ENCODE measurements at regions not wholly inside any gene's neighbourhood (a gene's known extent, or its start where the extent isn't known, plus 50 kb on each side); places are given as distances from the start of the nearest gene placed in this dataset.
A peak's percentile ranks its signal among the peaks of the same experiment; 100 is the strongest.
"Not testable (repeated sequence)": the region's sequence is repeated elsewhere in the genome, so short reads cannot be mapped to it uniquely, and the experiment has no call there.

DNA sequence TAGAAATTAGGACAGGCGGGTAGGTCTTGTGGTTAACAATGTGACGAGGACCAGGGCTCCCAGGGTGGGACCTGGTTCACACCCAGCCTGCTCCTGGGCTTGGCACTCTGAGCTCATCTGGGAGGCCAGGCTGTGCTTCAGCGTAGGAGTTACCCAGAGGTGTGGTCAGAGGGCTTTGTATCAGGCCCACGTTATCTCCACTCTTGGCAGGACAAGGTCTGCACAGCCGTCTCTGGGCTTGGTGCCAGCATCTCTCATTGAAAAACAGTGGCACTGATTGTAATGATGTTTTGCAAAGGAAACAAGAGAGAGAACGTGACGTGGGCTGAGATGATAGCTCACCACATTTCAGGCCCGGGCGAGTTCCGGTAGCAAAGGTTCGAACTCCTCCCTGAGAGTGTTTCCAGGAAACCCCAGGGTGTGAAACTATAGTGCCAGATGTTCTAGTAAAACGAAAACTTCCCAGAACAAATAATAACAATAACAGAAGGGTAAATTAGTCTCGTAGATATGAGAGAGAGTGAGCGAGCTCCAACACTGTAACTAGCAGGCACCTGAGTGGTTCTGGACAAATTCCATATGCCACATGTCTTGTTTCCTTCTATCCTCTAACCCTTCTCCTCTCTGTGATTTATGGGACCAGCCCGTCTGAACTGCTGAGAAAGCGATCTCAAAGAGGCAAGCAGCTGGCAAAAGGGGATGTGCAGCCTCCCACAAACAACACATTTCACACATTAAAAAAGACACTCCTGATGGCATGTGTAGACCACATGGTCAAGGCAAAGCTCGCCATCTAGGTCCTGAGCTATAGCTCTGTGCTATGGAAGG lies 227.3 kb downstream of the KTN1 start:
- peak; percentile 80 for DNase-seq

- no peak for DNase-seq
These were observed 227.9 kb downstream of the KTN1 start for GRCh38 chr14:55807881-55808379.

GRCh38 chr14:55813630-55814029 lies 233.6 kb downstream of the KTN1 start:
- no peak for DNase-seq

- no peak for DNase-seq
These were observed 234.1 kb downstream of the KTN1 start for GRCh38 chr14:55814064-55814463.

DNA sequence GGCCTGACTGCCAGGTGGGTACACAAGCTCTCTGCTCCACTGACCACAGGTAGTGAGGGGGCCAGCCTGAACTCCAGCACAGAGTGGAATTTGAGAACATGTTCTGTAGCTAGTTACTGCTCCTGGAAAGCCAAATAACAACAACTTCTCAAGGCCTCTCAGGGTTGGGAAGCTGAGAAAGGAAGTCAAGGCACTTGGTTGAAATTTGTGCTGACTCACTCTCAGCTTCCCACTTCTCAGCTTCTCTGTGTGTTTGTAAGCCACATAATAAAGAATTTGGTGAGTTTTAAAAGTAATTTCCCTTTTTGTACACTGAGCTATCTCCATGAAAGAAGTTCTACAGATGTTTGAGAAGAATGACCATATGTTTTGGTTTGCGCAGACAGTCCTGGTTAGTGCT lies 234.9 kb downstream of the KTN1 start:
- no peak for DNase-seq

DNA sequence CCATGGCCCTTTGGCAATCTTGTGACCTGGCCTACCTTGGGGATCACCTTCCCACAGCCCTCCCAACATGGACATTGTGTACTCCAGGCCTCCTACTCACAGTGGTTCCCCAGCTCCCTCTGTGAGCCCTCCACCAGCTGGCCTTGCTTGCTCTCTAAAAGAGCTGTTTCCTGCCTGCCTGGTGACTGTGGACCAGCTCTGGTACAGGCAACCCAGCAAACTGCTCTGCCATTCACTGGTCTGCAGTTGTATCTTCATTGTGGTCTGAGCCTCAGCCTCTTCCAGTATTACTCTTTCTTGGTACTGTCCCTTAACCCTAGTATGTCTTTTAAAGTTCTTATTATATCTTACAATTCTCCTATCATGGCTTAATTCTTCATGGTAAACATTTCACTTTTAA lies 236.2 kb downstream of the KTN1 start:
- no peak for DNase-seq

- DNase-seq = no peak
These were observed 239.8 kb downstream of the KTN1 start for GRCh38 chr14:55819610-55820304.

DNA sequence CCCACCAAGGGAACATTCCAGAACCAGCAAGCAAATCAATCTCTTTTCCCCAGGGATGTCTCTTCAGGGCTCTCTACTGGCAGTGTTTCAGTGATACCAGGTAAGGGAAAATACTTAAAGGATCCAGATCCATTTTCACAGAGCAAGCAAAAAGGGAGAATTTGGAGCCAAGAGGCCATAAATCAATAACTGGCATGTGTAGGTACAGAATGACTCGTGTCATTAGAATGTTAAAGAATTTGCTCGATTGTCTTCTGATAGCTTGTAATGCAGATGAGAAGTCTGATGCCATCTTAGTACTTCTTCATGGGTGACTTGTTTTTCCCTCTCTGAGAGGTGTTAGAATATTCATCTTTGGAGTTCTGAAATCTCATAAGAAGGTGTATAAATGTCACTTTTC lies 242.9 kb downstream of the KTN1 start:
- no peak for DNase-seq

DNA sequence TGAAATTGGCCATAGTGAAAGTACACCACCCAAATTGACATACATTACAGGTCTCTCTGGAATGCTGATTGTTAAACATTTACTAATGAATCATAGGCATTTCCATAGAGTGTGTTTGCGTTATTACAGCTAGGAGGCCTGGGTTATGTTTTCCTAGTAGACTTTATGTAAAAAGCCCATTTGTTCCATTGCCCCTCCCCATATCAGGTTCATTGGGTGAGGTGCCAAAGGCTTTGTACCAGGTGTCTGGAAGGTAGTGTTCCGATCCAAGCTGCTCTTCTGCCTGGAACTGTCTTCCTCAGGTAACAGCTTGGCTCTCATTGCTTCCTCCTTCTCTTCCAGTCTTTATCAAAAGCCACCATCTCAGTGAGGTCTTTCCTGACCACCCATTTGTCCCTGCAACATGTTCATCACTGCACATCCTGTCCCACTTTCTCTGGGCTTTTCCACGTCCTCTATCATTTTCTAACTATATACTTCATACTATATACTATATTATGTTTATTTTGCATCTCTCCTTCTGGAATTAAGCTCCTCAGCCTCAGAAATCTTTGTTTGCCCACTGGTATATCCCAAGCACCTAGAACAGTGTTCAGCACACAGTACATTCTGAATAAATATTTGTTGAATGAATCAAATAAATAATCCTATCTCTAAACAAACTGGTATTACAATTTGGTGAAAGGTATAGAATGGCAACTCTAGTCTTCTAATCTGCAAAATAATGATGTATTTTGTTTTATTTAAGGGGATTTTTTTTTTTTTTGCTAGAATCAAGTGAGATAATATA lies 252.3 kb downstream of the KTN1 start:
- DNase-seq = no peak

DNA sequence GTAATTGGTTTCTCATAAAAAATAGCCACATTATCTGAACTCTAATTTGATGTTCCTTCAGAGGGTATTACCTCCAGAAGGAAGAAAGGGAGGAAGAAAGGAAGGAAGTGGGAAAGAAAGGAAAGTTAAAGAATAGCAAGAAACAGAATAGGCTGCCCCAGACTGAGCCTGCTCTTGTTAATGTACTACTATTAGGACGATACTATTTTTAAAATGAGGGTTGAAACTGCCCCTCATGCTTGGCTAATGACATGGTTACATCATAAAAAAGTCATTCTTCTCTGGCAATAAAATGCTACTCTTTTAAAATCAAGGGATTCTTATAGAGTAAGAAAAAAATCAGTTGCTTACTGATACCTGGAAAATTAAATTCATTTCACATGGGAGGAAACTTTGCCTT lies 253.0 kb downstream of the KTN1 start:
- no peak for DNase-seq

DNA sequence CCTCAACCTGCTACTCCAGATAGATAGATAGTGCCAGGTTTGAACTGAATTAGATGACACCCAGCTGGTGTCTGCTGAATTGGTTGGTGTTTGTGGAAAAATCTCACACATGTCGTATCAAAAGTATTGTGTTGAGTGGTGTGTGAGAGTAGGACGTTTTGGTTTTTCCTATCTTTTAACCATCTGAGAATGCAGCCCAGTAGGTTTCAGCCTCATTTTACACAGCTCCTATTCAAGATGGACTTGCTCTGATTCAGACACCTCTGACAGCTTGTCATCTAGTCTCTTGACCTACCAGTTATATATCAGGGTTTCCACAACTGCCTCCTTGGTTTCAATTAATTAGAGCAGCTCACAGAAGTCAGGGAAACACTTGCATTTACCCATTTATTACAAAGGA lies 254.4 kb downstream of the KTN1 start:
- DNase-seq = no peak

GRCh38 chr14:55835985-55836384 lies 256.0 kb downstream of the KTN1 start:
- DNase-seq = no peak

DNA sequence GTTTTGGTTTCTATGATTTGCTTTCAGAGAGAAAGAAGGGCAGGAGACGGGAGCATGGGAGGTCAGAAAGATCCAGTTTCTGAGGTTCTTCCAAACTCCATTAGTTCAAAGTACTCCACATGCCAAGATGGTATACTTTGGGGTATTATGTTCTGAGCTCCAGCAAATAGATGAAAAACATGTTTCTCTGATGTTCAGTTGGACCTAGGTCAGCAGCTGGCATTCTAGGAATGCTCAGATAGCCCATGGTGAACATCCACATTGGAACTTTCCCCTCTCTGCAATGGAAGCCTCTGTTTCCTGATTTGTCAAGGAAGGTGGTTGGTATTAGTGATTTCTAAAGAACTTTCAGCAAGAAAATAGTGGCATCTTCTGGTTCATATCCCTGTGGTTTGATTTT lies 257.5 kb downstream of the KTN1 start:
- no peak for DNase-seq

- no peak for DNase-seq
These were observed 258.6 kb downstream of the KTN1 start for GRCh38 chr14:55838529-55839052.

DNA sequence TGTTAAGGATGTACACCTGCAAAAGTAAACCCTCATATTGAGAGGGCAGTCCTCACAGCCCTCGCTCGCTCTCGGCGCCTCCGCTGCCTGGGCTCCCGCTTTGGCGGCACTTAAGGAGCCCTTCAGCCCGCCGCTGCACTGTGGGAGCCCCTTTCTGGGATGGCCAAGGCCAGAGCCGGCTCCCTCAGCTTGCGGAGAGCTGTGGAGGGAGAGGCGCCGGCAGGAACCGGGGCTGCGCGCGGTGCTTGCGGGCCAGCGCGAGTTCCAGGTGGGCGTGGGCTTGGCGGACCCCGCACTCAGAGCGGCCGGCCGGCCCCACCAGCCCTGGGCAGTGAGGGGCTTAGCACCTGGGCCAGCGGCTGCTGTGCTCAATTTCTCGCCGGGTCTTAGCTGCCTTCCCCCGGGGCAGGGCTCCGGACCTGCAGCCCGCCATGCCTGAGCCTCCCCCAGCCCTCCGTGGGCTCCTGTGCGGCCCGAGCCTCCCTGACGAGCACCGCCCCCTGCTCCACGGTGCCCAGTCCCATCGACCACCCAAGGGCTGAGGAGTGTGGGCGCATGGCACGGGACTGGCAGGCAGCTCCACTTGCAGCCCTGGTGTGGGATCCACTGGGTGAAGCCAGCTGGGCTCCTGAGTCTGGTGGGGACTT lies 259.4 kb downstream of the KTN1 start:
- not testable (repeated sequence) for DNase-seq

GRCh38 chr14:55840821-55841220 lies 260.8 kb downstream of the KTN1 start:
- no peak for DNase-seq

- DNase-seq = no peak
These were observed 261.6 kb downstream of the KTN1 start for GRCh38 chr14:55841625-55842024.

GRCh38 chr14:55843718-55844403 lies 263.9 kb downstream of the KTN1 start:
- DNase-seq = no peak

- DNase-seq = no peak
These were observed 266.2 kb downstream of the KTN1 start for GRCh38 chr14:55845963-55846825.

DNA sequence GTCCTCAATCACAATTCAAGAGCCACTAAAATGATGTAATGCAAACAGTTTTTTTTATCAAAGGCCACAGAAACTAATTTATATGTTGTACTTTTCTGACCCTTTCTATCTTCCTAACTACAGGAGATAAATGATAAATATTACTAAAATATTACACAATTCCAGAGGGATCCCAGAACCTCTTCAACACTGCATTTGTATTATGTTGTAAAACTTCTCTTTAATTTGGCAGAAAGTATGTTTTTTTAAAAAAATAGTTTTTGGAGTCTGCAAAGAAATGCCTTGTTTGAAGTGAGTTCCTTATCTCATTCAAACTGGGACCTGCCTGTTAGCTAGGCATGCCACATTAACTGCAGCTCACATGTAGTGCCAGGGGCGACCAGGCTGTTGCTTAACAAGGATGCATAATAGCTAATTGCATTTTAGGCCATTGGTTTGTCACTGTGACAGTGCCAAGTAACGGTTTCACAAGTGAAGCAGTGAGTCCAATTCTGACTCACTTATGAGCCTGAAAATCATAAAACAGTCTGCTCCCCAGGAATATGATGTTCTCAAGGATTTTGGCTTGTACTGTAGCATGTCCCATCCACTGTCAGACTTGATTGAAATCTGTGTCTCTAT lies 266.9 kb downstream of the KTN1 start:
- no peak for DNase-seq

DNA sequence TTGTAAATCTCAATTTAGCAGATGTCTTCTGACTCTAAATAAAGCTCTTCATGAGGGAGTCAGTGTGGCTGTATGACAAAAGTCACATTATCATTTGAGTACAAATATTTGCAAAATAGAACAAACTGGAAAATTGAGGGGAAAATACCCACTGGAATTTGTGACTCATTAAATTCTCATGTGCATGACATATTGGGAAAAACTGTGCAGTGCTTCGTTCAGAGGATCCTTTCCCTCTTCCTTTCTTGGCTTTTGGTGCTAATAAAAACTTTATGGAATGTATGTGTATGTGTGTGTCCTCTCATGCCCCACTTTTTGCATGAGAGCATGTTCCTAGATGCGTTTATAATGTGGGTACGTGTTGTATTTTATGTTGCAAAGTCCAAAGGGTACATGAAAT lies 267.8 kb downstream of the KTN1 start:
- DNase-seq = no peak
